HCT116 (cell line): ENCODE measurements at regions not wholly inside any gene's neighbourhood (a gene's known extent, or its start where the extent isn't known, plus 50 kb on each side); places are given as distances from the start of the nearest gene placed in this dataset.

Experiments used
- CTCF ChIP-seq, 3 experiments: fragments of 200-600 bp in 1 of 3; sonication (generic) in 1 of 3; IDR thresholded peaks in 2 of 3; conservative IDR thresholded peaks in 1 of 3; 2 replicates each; pipeline ENCODE4 v1.5.1; 2012 to 2017; ENCODE audit warnings: low read depth in 2 of 3, low read length in 2 of 3, antibody characterized with exemption in 1 of 3, borderline replicate concordance in 1 of 3, control low read depth in 1 of 3, mild to moderate bottlenecking in 1 of 3, mixed read lengths in 1 of 3, mixed run types in 1 of 3, moderate library complexity in 1 of 3; ENCODE audit not compliant: insufficient read depth in 1 of 3
- EZH2 ChIP-seq: fragments of 200-600 bp; sonication (generic); IDR thresholded peaks from 2 replicates; pipeline ENCODE4 v1.6.1; 2017; ENCODE audit warnings: antibody characterized with exemption, mixed run types
- EZH2phosphoT487 ChIP-seq: fragments of 200-600 bp; IDR thresholded peaks from 2 replicates; pipeline ENCODE4 v1.6.1; 2018; ENCODE audit warnings: antibody characterized with exemption, borderline replicate concordance
- JUND ChIP-seq: IDR thresholded peaks from 2 replicates; pipeline ENCODE4 v1.6.1; 2012
- MAX ChIP-seq: IDR thresholded peaks from 2 replicates; pipeline ENCODE4 v1.6.1; 2012
- POLR2A ChIP-seq: IDR thresholded peaks from 2 replicates; pipeline ENCODE4 v1.7.0; 2011; ENCODE audit warnings: borderline replicate concordance; ENCODE audit not compliant: insufficient read depth, insufficient read length; ENCODE audit errors: extremely low read depth
- REST ChIP-seq: IDR thresholded peaks from 2 replicates; pipeline ENCODE4 v1.6.1; 2012; ENCODE audit warnings: low read depth
- TCF7L2 ChIP-seq: IDR thresholded peaks from 2 replicates; pipeline ENCODE4 v1.7.0; 2011; ENCODE audit warnings: borderline replicate concordance, inconsistent platforms; ENCODE audit not compliant: insufficient read depth, insufficient read length; ENCODE audit errors: extremely low read depth
- YY1 ChIP-seq: IDR thresholded peaks from 2 replicates; pipeline ENCODE4 v1.6.1; 2011; ENCODE audit warnings: low read length, low read depth, moderate library complexity, mild to moderate bottlenecking; ENCODE audit not compliant: insufficient replicate concordance; ENCODE audit errors: extremely low read depth

- TF ChIP-seq POLR2A, result no peak
- TF ChIP-seq REST, result no peak
- no peak for TF ChIP-seq CTCF (IDR thresholded peaks at IDR 0.05 in 2 of 3, conservative IDR thresholded peaks at IDR 0.05 in 1 of 3; ENCODE audit: borderline replicate concordance in 1 of 3, insufficient read depth in 1 of 3, low read depth in 2 of 3, low read length in 2 of 3)
- TF ChIP-seq TCF7L2, result no peak
- TF ChIP-seq YY1, result no peak
- TF ChIP-seq JUND, result no peak
- no peak for TF ChIP-seq MAX
- TF ChIP-seq EZH2phosphoT487, result no peak
- TF ChIP-seq EZH2, result no peak
These were observed 209.5 kb upstream of the MPHOSPH6 start for GRCh38 chr16:82379551-82379950.
